Fibroblast of skin of right biceps (primary cell): ENCODE measurements at regions not wholly inside any gene's neighbourhood (a gene's known extent, or its start where the extent isn't known, plus 50 kb on each side); places are given as distances from the start of the nearest gene placed in this dataset.
"Not testable (repeated sequence)": the region's sequence is repeated elsewhere in the genome, so short reads cannot be mapped to it uniquely, and the experiment has no call there.

Experiments
- DNase-seq: peaks from one replicate; pipeline ENCODE4 v3.0.0-alpha.2; 2013

GRCh38 chr13:87736849-87737385 is 65.7 kb downstream of the SLITRK5 start:
- DNase-seq = no peak

DNA sequence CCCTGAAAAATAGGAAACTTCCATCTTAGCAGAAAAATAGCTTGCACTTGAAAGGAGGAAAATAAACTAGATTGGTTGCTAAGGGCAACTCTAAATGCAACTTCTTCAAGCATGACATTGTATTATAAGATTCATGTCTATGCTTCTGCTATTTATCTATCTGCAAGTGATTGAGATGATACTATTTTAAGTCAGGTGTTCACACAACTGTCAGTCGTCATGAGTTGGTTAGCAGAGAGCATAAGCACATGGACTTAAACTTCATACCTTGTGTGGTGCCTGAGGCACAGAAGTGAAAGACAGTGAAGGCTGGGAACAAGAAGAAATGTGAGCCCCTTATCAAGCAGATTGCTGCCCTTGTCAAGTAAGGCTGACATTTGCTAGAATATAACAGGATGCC is 82.9 kb downstream of the SLITRK5 start:
- no peak for DNase-seq

- DNase-seq = no peak
Observed at GRCh38 chr13:87769445-87769844, 98.3 kb downstream of the SLITRK5 start.

DNA sequence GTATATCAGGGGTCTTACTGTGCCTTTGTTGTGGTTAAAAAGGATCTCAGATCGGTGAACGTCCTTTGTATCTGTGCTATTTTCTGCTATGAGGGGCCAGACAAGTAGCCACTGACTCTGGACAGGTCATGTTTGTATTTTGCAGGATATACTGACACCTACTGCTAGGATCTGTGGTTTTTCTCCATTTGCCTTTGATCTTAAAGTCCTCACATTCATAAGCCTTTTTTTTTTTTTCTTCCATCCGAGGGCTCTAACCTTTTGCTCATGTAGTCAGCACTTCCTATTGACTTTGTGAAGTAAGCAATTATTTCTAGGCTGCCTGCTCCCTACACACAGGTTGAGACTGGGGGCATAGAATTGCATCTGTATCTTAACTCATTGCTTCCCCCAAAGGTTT is 106.2 kb downstream of the SLITRK5 start:
- no peak for DNase-seq

DNA sequence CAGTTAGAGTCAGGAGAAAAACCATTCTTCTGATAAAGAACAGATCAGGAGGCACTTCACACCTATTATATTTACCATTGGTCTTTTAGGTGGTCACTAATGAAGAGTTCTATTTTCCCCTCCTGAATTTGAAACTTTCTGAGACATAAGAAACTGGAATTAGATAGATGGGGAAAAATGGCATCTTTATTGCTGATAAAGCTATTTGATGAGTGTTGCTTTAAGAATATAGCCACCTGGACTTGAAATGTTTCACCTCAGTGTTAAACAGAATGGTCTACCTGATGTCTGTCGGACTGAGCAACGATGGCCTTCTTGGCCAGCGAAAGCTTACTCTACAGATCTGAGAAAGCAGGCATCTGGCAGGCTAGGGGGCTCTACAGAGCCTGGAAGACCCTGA is 107.0 kb downstream of the SLITRK5 start:
- no peak for DNase-seq

DNA sequence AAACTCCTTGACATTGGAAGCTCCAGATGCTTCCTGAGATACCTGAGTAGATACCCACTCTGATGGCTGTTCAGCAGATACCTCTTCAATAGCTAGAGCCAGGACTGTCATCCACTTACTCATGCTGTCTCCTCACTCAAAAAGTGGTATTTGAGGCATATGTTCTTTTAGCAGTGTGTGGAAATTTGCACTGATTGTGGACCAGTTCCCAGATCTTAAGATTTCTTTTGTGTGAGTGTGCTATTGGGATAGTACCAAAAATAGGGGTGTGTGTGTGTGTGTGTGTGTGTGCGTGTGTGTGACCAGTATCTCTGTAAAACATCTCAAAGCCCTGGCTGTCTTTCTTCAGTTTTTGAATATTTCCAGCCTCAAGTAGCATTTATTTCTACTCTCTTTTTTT is 108.3 kb downstream of the SLITRK5 start:
- DNase-seq = peak; percentile 16

- DNase-seq = no peak
Observed at GRCh38 chr13:87783366-87783765, 112.2 kb downstream of the SLITRK5 start.

DNA sequence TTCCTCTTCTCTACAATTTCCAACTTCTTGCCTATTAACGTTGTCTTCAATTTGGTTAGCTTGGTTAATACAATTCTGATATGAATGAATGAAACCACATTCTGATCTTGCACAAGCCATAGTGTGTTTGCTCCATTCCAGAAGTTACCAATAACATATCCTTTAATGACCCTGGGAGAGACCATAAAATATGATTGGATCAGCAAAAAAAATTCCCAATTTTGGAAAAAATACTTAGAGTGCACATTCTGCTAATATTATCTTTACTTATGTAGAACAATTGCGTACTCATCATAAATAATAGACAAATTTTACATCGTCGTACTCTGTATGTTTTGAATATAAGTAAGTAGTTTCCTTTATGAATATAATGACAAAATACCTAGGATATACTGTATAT is 117.2 kb downstream of the SLITRK5 start:
- DNase-seq = no peak

GRCh38 chr13:87792878-87793277 is 121.7 kb downstream of the SLITRK5 start:
- DNase-seq = no peak

DNA sequence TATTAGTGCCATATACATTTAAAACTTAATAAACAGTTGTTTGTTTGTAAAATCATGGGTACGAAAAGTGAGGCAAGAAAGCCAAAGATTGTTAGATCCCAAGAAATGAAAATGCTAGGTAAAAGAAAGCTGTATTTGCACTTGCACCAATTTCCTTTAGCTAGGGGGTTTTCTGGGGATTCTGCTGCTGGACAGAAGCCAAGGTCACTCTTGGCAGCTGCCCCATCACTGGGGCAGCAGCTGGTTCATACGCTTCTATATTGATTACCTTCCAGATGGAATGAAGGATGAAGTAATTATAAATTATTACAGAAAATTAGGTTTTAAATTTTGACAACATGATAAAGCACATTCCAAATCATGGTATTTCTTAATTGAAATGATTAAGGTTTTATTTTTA is 127.4 kb downstream of the SLITRK5 start:
- DNase-seq = no peak

DNA sequence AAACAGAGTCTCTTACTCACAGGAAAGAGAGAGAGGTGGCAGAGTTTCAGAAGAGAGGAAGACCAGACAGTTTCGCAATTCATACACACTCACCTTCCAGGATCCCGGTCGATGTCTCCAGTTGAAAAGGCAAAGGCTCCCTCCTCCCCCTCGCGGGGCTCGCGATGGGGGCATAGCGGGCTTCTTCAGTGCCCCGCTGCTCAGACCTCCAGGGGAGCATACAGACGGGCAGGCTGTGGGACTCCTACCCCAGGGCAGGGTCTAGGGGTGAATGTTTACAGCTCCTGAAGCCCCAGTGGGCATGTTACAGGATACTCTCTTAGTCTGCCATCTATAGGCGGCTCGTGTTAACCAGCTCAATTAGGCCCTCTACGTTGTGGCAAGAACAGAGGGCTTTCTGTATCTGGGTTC is 139.2 kb downstream of the SLITRK5 start:
- DNase-seq = no peak

DNA sequence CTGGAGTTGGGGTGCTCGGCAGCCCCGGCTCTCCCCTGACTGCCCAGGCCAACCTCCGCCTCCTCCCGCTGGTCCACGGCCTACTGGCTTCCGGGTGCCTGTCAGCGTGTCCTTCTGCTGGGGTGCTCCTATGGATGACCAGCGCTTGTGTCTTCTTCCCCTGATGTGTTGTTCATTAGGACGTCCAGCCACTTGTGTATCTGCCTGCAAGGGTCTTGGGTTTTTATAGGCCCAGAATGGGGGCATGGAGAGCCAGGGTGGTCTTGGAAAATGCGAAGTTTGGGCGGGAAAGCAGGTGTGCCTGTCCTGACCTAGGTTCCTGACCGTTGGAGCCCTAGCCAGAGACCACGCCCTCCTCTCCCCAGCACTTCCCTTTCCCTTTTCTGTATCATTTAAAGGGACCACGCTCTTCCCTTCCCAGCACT is 139.8 kb downstream of the SLITRK5 start:
- no peak for DNase-seq

- DNase-seq = no peak
Observed at GRCh38 chr13:87814403-87814802, 143.2 kb downstream of the SLITRK5 start.

- DNase-seq = no peak
Observed at GRCh38 chr13:87820241-87820640, 149.1 kb downstream of the SLITRK5 start.

GRCh38 chr13:87821512-87821911 is 150.3 kb downstream of the SLITRK5 start:
- no peak for DNase-seq

- DNase-seq = not testable (repeated sequence)
Observed at GRCh38 chr13:87826301-87826700, 155.1 kb downstream of the SLITRK5 start.

GRCh38 chr13:87827479-87827878 is 156.3 kb downstream of the SLITRK5 start:
- peak; percentile 28 for DNase-seq

- DNase-seq = no peak
Observed at GRCh38 chr13:87837522-87837921, 166.4 kb downstream of the SLITRK5 start.

DNA sequence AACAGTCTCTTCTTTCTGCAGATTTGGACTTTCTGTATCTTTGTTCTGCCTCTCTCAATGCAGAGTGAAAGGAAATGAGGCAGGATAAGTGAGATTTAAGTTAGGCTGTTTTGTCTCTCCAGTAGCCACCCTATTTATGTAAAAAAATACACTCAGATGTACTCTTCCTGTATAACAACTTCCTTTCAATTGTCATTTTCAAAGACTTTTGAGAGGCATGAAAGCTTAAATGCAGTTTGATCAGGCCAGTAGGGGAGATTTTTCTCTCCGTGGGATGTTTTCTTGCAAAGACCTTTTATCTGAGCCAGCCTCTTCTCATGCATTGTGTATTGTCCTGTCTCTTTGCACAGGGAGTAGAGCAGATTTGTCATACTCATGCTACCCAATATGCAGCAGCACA is 166.8 kb downstream of the SLITRK5 start:
- DNase-seq = no peak

DNA sequence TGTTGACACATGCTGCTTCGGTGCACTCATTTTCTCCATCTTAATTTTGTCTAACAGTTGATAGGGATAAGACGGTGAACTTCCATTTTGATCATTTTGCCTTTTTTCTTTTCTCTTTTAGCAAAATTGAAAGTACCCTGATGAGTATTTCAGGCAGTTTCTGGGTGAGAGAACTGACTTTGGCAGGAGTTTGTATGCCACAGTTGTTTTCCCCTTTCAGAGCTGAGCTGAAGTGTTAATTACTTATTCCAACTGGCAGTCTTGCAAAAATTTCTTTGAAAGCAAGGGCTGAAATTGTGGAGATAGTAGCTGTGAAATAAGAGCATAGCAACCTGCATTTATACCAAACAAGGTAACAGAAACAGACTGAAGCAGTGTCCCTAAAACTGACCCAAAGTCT is 180.2 kb downstream of the SLITRK5 start:
- DNase-seq = no peak

GRCh38 chr13:87855553-87855952 is 184.4 kb downstream of the SLITRK5 start:
- DNase-seq = no peak

DNA sequence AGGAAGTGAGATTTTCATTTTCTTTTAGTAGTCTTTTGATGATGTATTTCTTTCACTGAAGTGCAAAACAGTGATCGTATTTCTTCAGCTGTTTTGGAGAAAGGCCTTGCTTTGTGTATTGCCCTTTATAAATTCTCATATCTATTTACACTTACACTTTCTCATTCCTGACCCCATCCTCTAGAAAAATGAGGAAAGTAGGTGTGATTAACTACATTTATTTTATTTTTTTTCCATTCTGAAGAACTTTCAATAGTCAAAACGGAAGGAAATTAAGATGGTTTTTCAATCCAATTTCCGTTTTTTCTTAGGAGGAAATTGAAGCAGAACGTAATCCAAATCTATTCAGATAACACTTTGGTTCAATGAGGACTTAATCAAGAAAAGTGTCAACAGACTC is 188.1 kb downstream of the SLITRK5 start:
- DNase-seq = no peak

DNA sequence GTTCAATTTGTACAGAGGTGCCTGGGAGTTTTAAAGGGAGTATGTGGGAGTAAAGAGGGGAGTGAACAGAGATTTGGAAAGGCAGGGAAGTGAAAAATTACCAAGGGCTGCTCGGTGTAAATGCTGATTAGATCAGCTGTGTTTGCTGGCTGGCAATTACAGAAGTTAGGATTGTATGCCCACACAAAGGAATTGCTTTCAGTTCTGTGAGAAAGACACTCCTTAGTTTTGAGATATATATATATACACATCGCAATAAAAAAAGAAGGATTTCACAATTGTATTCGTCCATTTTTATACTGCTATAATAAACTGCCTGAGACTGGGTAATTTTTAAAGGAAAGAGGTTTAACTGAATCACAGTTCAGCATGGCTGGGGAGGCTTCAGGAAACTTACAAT is 196.3 kb downstream of the SLITRK5 start:
- DNase-seq = no peak

GRCh38 chr13:87868731-87869130 is 197.6 kb downstream of the SLITRK5 start:
- DNase-seq = no peak

DNA sequence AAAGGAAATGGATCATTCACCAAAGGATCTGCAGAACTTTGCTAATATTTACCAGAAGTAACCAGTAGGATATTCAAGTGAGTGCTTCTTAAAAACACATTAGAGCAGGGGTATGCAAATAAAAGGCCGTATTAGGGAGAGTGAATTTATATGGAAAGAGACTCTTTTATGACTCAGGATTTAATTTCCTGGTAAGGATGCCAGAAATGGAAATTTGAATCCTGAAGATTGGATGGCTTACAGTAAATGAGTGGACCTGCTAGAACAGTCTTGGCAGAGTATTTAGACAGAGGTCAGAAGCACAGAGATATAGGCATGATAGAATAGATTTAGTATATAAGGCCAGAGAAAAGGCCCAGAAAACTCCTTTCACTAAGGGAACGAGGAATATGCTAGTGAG is 201.6 kb downstream of the SLITRK5 start:
- DNase-seq = no peak

DNA sequence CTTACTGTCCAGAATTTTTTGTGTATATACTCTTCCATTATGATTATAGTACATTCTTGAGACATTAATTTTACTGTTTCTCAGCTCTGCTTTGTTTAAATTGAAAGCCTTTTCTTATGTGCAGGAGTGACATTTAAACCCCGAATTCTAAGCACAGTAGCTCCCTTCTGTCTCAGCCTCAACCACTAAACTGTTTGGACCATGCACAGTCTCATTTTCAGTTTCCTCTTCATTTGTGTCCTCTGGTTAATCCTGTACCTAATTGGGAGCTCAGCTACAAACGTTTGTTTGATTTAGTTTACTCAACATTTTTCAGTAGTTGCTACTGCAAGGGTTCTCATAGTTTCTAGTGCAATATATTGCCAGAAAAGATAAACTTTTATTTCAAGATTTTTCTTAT is 206.3 kb downstream of the SLITRK5 start:
- no peak for DNase-seq
